Right lobe of liver (tissue), 4 donors: ENCODE measurements at regions not wholly inside any gene's neighbourhood (a gene's known extent, or its start where the extent isn't known, plus 50 kb on each side); places are given as distances from the start of the nearest gene placed in this dataset.

Source experiments
- CTCF ChIP-seq, 4 donors: fragments of 200-600 bp in 3 of 4; fragments of 450-650 bp in 1 of 4; IDR thresholded peaks; one replicate each; pipeline versions ENCODE4 v1.5.1 to v1.8.0; 2016 to 2022; ENCODE audit warnings: antibody characterized with exemption in 4 of 4, mild to moderate bottlenecking in 2 of 4
- POLR2A ChIP-seq: fragments of 450-650 bp; IDR thresholded peaks from one replicate; pipeline ENCODE4 v1.6.1; 2017; ENCODE audit warnings: antibody characterized with exemption, mild to moderate bottlenecking
- donor health status: DM: no; HTN: no; CAD: no.
- donor health status: DM: no; HTN: no; CAD: no.
- donor health status: DM: no; HTN: yes; CAD: no.

GRCh38 chr6:132978685-132979084 is 164.3 kb downstream of the RPS12 start:
- TF ChIP-seq POLR2A, result no peak
- TF ChIP-seq CTCF (IDR thresholded peaks at IDR 0.05), result no peak
